Activated naive CD8-positive, alpha-beta T cell treated with anti-CD3 and anti-CD28 coated beads, Interleukin-2, amount 50 U/mL, for 24 hours (primary cell): ENCODE measurements at regions not wholly inside any gene's neighbourhood (a gene's known extent, or its start where the extent isn't known, plus 50 kb on each side); places are given as distances from the start of the nearest gene placed in this dataset.

Source experiments
- ATAC-seq: fragments of 150-1000 bp; cut with Tn5 transposase; one replicate; pipeline ENCODE4 v1.10.0; 2021
- DNase-seq: peaks from one replicate; pipeline ENCODE4 v3.0.0; 2021
- H3K27ac Mint-ChIP-seq: one replicate; pipeline ENCODE4 v1.8.0; 2021; ENCODE audit warnings: mild to moderate bottlenecking, mixed read lengths
- H3K27me3 Mint-ChIP-seq: one replicate; pipeline ENCODE4 v1.8.0; 2021; ENCODE audit warnings: mixed read lengths
- H3K36me3 Mint-ChIP-seq: one replicate; pipeline ENCODE4 v1.8.0; 2021; ENCODE audit warnings: low read depth, mixed read lengths
- H3K4me1 Mint-ChIP-seq: one replicate; pipeline ENCODE4 v1.8.0; 2021; ENCODE audit warnings: mixed read lengths
- H3K4me3 Mint-ChIP-seq: one replicate; pipeline ENCODE4 v1.8.0; 2021; ENCODE audit warnings: mild to moderate bottlenecking, moderate library complexity, mixed read lengths
- H3K9me3 Mint-ChIP-seq: one replicate; pipeline ENCODE4 v1.8.0; 2021; ENCODE audit warnings: mixed read lengths

DNA sequence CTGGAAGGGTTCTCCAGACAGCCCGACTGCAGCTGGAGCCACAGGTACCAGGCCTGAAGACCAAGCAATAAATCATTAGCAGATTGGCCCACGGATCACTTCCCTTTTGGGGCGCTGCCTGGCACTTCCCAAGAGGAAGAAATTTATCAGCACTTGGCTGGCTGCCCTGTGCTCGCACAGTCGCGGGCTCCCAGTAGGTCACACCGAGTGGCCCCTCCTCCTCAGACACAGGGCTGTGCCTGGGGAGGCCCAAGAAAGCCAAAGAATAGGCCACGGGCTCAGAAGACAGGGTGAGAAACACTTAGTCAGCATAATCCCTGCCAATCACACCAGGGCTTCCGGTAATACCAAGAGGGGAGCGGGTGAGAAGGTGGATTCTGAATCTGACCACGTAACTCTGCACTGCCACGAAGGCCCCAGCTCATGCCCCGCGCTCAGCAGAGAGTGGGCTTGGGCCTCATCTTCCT lies 115.7 kb upstream of the MSX2 start:
- DNase-seq (peak; percentile 2), ATAC-seq (peak; percentile 65)
- Mint-ChIP-seq H3K4me1 (no peaks in the 10 kb centered on the region), H3K9me3 (peaks cover 3% of the 10 kb centered on the region), H3K27ac (no peak overlapping the region), H3K4me3 (no peak overlapping the region), H3K36me3 (no peaks in the 10 kb centered on the region), H3K27me3 (peaks cover 4% of the 10 kb centered on the region)

DNA sequence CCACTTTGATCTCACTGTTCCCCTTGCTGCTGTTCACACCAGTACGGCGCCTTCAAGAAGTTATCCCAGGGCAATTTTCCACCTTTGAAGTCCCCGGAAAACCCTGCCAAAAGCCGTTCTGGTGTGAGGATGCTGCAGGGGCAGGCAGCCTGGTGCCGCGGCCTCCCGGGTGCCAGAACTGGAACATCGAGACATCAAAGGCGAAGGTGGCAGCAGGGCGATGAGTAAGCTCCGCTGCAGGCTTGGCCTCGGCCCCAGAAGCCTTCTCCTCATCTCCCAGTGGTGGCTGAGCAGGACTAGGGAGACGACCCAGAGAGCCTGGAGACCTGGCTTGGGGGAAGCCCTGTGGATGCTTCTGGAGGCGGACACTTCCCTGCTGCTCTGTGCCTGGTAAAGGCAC lies 115.3 kb upstream of the MSX2 start:
- H3K27ac Mint-ChIP-seq, result no peak overlapping the region
- ATAC-seq (no peak), DNase-seq (no peak)
- no peak overlapping the region for H3K4me3 Mint-ChIP-seq
- no peaks in the 10 kb centered on the region for H3K9me3 Mint-ChIP-seq
- H3K27me3 Mint-ChIP-seq, result peaks cover 4% of the 10 kb centered on the region
- H3K36me3 Mint-ChIP-seq, result no peaks in the 10 kb centered on the region
- no peaks in the 10 kb centered on the region for H3K4me1 Mint-ChIP-seq

DNA sequence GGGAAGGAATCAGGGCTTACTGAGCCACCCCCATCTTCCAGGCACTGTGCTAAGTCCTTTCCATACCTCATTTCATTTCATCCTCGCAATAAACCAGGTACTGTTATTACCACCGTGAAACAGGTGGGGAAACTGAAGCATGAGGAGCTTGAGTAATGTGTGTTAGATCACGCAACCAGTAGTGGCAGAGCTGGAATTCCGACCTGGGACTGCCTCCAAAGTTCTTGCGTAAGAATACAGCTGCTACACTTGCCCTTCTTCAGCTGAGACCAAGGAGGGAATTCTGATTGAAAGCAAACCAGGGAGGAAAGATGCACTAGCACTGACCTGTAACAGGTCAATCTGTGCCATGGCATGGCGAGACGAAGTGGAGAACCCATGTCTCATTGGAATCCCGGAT lies 113.4 kb upstream of the MSX2 start:
- H3K4me3 Mint-ChIP-seq, result no peak overlapping the region
- DNase-seq (no peak), ATAC-seq (no peak)
- H3K4me1 Mint-ChIP-seq, result no peaks in the 10 kb centered on the region
- H3K9me3 Mint-ChIP-seq, result peaks cover 3% of the 10 kb centered on the region
- no peak overlapping the region for H3K27ac Mint-ChIP-seq
- H3K36me3 Mint-ChIP-seq, result no peaks in the 10 kb centered on the region
- H3K27me3 Mint-ChIP-seq, result peaks cover 7% of the 10 kb centered on the region

DNA sequence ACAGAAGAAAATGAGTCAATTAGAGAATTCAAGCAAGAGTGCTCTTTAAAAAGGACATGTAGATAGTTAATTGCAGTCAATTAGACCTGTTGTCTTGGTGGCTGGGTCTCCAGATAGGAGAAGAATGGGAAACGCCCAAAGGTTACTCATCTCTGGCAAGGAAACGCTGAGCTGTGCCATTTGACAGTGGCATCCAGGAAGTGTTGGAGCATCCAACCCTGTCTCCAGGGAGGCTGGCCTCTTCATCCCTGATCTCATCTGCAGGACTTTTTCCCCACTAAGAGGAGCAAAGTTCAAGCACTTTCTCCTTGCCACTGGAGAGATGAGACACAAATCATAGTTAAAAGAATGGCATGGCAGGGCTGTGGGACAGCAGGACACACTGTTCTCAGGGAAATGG lies 111.7 kb upstream of the MSX2 start:
- no peak overlapping the region for H3K4me3 Mint-ChIP-seq

DNA sequence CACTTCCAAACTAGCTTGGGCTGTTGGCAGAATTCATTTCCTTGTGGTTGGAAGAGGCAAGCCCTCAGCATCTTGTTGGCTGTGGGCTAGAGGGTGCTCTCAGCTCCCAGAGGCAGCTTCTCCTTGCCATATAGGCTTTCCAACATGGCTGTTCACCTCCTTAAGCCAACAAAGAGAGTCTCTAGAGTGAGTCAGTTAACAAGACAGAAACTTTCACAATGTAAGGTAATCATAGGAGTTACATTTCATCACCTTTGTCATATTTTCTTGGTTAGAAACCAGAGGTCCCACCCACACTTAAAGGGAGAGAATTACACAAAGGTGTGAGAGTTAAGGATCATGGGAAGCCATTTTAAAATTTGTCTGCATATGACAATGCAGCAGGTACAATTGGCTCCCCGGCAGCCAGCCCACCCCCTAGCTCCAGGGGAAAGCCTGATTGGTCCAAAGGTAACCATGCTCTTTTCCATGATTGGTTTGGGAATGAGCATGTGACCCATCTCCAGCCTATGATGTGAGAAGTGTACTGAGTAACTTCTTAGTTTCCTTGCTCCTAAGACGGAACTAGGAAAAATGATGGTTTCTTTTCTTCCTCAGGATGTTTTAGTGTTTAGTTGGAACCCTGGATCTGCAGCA lies 109.8 kb upstream of the MSX2 start:
- ATAC-seq (no peak), DNase-seq (no peak)
- Mint-ChIP-seq H3K4me1 (no peaks in the 10 kb centered on the region), H3K27me3 (peaks cover 6% of the 10 kb centered on the region), H3K27ac (no peak overlapping the region), H3K4me3 (no peak overlapping the region), H3K36me3 (no peaks in the 10 kb centered on the region), H3K9me3 (peaks cover 3% of the 10 kb centered on the region)

More for the DNA sequence above, 111.7 kb upstream of the MSX2 start:
- Mint-ChIP-seq H3K4me1 (no peaks in the 10 kb centered on the region), H3K27me3 (peaks cover 6% of the 10 kb centered on the region), H3K36me3 (no peaks in the 10 kb centered on the region), H3K9me3 (peaks cover 3% of the 10 kb centered on the region), H3K27ac (no peak overlapping the region)
- DNase-seq (no peak), ATAC-seq (no peak)

DNA sequence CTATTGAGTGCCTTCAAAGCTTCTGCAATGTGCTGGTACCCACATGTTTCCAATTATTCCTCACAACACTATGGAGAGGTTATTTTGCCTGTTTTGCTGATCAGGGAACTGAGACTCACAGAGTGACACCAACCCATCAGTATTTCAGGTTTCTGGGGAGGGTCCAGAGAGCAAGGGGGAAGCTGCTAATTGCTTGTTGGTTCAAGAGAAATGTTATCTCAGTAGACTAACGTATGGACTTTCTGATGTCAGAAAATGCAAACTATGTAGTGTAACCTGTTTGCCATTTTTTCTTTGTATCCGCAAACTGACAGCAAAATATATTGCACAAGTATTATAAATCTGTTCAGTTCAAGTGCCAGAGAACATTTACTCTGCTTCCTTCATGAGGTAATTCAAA lies 108.3 kb upstream of the MSX2 start:
- H3K27me3 Mint-ChIP-seq, result peaks cover 6% of the 10 kb centered on the region
- H3K27ac Mint-ChIP-seq, result no peak overlapping the region
- H3K4me3 Mint-ChIP-seq, result no peak overlapping the region
- peaks cover 3% of the 10 kb centered on the region for H3K9me3 Mint-ChIP-seq
- H3K36me3 Mint-ChIP-seq, result no peaks in the 10 kb centered on the region
- H3K4me1 Mint-ChIP-seq, result no peaks in the 10 kb centered on the region
- ATAC-seq (no peak), DNase-seq (no peak)

DNA sequence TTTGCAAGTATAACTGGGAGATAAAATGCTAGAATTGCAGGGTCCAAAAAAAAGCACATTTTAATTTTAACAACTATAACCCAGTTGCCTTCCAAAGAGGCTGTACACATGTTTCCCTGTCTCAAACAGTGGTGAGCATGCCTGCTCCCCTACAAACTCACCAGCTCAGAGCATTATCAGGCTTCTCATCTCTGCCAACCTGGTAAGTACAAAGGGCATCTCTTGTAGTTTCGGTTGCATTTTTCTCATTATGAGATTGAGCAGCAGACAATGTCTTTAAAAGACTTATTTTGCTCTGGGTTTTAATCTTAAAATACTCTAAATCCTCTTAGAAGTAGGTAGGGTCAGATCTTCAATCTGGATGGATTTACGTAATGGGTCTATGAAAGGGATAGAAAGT lies 107.1 kb upstream of the MSX2 start:
- Mint-ChIP-seq H3K9me3 (peaks cover 3% of the 10 kb centered on the region), H3K27me3 (peaks cover 6% of the 10 kb centered on the region), H3K4me1 (no peaks in the 10 kb centered on the region), H3K27ac (no peak overlapping the region), H3K36me3 (no peaks in the 10 kb centered on the region), H3K4me3 (no peak overlapping the region)
- ATAC-seq (no peak), DNase-seq (no peak)

DNA sequence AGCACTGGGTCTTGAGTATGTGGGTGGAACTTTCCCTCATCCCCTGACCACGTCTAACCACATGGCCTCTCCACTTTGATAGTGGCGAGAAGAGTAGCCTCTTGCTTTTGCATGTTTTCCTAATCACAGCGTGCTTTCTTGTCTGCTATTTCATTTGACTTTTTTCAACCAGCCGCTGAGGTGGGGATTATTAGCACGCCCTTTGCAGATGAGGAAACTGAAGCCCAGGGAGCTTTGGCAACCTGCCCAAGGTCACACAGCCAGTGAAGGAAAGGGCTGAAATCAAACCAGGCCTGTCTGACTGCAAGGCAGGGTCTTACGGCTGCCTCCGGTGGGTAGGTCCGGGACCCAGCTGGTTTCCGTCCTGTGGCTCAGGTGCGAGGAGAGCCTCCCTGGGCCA lies 106.5 kb upstream of the MSX2 start:
- ATAC-seq, result no peak
- DNase-seq, result no peak
- H3K4me1 Mint-ChIP-seq, result no peaks in the 10 kb centered on the region
- H3K27me3 Mint-ChIP-seq, result peaks cover 6% of the 10 kb centered on the region
- peaks cover 3% of the 10 kb centered on the region for H3K9me3 Mint-ChIP-seq
- no peak overlapping the region for H3K4me3 Mint-ChIP-seq
- H3K27ac Mint-ChIP-seq, result no peak overlapping the region
- H3K36me3 Mint-ChIP-seq, result no peaks in the 10 kb centered on the region

DNA sequence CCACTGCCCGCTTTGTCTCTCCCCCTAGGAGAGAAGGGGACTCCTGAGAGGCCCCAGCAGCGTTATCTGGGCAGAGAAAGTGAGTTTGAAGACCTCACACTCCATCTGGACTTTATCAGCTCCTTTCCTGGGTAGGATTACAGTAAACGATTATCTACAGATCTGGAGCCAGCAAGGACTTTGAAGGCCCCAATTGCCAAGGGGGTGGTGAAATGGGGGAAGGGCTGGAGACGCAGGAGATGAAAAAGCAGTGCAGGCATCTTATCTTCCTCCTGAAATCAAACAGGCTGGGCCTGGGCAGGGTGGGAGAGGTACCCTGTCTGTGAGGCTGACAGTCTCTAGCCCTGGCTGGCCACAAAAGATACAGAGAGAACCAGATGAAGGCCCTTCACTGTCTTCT lies 105.8 kb upstream of the MSX2 start:
- DNase-seq, result no peak
- Mint-ChIP-seq H3K4me1 (no peaks in the 10 kb centered on the region), H3K27me3 (peaks cover 6% of the 10 kb centered on the region), H3K27ac (no peak overlapping the region), H3K4me3 (no peak overlapping the region), H3K36me3 (no peaks in the 10 kb centered on the region), H3K9me3 (peaks cover 3% of the 10 kb centered on the region)
- no peak for ATAC-seq

DNA sequence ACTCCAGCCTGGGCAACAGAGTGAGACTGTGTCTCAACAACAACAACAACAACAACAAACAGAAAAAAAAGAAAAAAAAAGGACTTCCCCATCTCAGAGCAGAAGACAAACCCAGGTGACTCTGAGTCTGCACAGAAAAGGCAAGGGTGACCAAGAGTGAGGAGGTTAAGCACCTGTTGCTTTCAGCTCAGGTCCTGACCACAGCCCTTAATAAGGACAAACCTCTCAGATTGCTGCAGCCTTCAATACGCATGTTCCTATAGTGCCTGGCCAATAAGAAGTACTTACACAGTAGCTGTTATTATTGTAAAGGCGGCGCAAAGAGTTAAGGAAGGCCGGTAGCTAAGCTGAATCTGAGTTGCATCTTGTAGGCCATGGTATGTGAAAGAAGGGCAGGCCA lies 102.3 kb upstream of the MSX2 start:
- H3K4me1 Mint-ChIP-seq, result no peaks in the 10 kb centered on the region
- H3K4me3 Mint-ChIP-seq, result no peak overlapping the region
- ATAC-seq (no peak), DNase-seq (no peak)
- H3K27ac Mint-ChIP-seq, result no peak overlapping the region
- H3K27me3 Mint-ChIP-seq, result peaks cover 4% of the 10 kb centered on the region
- H3K9me3 Mint-ChIP-seq, result no peaks in the 10 kb centered on the region
- H3K36me3 Mint-ChIP-seq, result no peaks in the 10 kb centered on the region

DNA sequence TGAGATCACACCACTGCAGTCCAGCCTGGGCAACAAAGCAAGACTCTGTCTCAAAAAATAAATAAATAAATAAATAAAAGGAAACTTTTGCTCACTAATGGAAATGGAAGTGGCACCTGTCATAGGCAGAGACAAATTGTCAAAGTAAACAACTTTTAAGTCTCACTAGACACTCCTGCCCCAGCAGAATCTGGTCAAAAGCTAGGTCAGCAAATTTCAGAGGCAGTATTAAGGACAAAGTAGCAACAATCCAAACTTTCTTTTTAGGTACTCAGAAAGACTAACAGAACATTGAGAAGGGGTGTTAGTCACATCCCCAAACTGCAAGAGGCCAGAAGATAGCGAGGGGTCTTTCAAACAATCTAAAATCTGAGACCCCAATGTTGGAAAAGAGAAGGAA lies 101.4 kb upstream of the MSX2 start:
- no peaks in the 10 kb centered on the region for H3K4me1 Mint-ChIP-seq
- ATAC-seq (no peak), DNase-seq (no peak)
- peaks cover 2% of the 10 kb centered on the region for H3K27me3 Mint-ChIP-seq
- no peaks in the 10 kb centered on the region for H3K9me3 Mint-ChIP-seq
- no peak overlapping the region for H3K4me3 Mint-ChIP-seq
- no peaks in the 10 kb centered on the region for H3K36me3 Mint-ChIP-seq
- H3K27ac Mint-ChIP-seq, result no peak overlapping the region

DNA sequence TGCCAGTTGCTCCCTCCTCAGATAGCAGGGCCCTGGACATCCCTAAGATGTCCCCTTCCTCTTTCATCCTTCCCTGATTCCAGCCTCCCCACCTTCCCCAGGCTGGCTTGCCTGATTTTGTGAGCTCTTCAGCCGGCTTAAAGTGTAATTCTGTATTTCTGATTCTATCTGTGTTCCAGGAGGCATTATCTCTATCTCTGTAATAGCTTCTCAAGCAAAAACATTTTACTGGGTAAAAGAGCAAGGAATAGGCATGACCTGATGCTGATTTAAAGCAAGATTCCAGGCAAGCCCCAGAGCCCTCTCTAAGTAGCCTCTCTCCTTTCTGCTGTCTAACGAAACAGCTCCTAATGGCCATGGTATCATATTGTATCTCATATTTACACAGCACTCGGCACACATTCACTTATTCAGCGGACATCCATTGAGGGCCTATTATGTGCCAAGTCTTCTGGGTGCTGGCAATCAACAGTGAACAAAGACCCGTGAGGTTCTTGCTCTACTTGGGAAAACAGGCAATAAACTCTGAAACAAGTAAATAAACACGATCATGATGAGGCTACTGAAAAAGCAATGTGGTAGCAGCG lies 100.9 kb upstream of the MSX2 start:
- ATAC-seq (no peak), DNase-seq (no peak)
- H3K27me3 Mint-ChIP-seq, result peaks cover 2% of the 10 kb centered on the region
- no peaks in the 10 kb centered on the region for H3K36me3 Mint-ChIP-seq
- H3K4me3 Mint-ChIP-seq, result no peak overlapping the region
- no peak overlapping the region for H3K27ac Mint-ChIP-seq
- no peaks in the 10 kb centered on the region for H3K9me3 Mint-ChIP-seq
- no peaks in the 10 kb centered on the region for H3K4me1 Mint-ChIP-seq

DNA sequence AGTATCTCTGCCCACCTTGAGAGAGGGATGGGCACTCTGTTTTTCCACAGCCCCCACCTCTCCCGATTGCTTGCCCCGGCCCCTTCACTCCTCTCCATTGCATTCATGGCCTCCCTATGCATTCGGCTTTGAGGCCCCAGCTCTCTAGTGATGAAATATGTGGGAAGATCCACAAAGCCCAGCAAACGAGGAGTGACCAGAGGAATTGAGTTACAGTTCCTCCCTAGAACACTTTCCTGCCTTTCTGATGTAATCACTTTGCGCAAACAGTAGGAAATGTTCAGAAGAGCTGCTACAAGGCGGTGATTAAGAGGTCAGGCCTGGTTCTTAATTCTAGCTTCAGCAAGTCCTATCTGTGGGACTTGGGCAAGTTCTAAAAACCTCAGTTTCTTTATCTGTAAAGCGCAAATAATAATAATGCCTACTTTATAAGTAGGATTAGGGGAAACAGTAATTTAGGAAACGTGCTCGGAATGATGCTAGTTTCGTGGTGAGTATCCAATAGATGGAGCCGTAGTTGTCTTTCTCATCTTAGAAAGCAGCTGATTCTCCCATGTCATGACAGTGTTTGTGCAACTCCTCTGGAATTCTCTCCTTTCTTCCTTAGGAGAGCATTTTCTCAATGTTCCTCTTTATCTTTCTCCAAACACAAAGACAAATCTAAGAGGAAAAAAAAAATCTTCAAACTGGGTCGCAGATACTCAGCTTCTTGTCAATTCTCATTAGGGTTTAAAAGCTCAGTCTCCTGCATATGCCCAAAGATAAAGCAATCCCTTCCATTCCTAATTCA lies 99.5 kb upstream of the MSX2 start:
- no peak overlapping the region for H3K4me3 Mint-ChIP-seq
- no peak overlapping the region for H3K27ac Mint-ChIP-seq
- no peaks in the 10 kb centered on the region for H3K4me1 Mint-ChIP-seq
- ATAC-seq (no peak), DNase-seq (no peak)
- no peaks in the 10 kb centered on the region for H3K36me3 Mint-ChIP-seq
- peaks cover 2% of the 10 kb centered on the region for H3K27me3 Mint-ChIP-seq
- no peaks in the 10 kb centered on the region for H3K9me3 Mint-ChIP-seq

DNA sequence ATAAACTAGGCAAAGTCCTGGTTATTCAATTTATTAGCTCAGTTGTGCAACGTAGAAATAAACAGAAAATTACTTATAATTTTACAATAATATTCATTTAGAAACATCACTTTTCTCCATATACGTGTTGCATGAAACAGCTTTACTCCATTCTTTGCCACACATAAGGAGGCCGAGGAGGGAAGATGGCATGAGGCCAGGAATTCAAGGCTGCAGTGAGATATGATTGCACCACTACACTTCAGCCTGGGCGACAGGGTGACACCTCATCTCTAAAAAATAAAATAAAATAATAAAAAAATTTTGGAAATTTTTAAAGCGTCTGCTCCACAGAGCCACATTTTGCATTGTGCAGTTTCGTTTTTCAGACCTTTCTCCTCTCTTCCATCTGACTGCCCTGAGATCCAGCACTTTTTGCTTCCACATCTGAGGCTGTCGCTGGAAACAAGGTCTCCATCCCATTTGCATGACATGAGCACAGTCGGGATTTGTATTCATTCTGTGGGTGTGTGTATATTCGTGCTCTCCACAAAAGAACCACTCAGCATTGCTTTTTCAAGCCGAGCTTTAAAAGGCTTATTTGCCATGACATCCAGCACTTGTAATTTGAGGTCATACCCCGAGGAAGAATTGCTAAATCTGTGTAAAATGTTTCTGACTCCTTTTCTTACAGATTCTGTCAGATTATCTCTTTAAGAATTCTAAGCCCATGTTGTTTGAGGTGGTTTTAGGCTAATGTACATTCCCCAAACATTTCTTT lies 98.6 kb upstream of the MSX2 start:
- Mint-ChIP-seq H3K27me3 (peaks cover 2% of the 10 kb centered on the region), H3K36me3 (no peaks in the 10 kb centered on the region), H3K4me1 (no peaks in the 10 kb centered on the region), H3K9me3 (no peaks in the 10 kb centered on the region), H3K27ac (no peak overlapping the region), H3K4me3 (no peak overlapping the region)
- DNase-seq, result no peak
- ATAC-seq, result no peak
